Endothelial cell of umbilical vein (primary cell): ENCODE measurements at regions not wholly inside any gene's neighbourhood (a gene's known extent, or its start where the extent isn't known, plus 50 kb on each side); places are given as distances from the start of the nearest gene placed in this dataset.

Source experiments
- BruUV-seq: library from RNA; stranded (reverse); fragments of 400-500 nt; replicated peaks from 2 replicates; lab custom pipeline; 2021; lab: Mats Ljungman, UMichigan
- CTCF ChIA-PET: fragments of 300-600, 350-600 bp; sonication (Branson Sonifier 250); formaldehyde crosslinking; loops from one replicate; lab custom pipeline; 2021; ENCODE audit warnings: antibody characterized with exemption, inconsistent platforms; lab: Charles Lee
- POLR2A ChIA-PET: fragments of 300-600, 350-600 bp; sonication (Branson Sonifier 250); formaldehyde crosslinking; loops from one replicate; lab custom pipeline; 2021; ENCODE audit warnings: antibody characterized with exemption, inconsistent platforms; lab: Charles Lee
- DNase-seq: peaks from one replicate; pipeline ENCODE4 v3.0.0-alpha.2; 2011; ENCODE audit warnings: low read depth, low spot score
- FAIRE-seq: peaks from 2 replicates; lab custom pipeline; 2011; peaks lifted over from hg19 to GRCh38; lab: Jason Lieb, UNC
- H2AFZ ChIP-seq: 2 replicates; pipeline ENCODE4 v1.6.0; 2012; ENCODE audit warnings: low read depth, low read length, control low read depth, inconsistent platforms
- H3K27ac ChIP-seq: 2 replicates; pipeline ENCODE4 v1.5.1; 2011; ENCODE audit warnings: low read depth, mild to moderate bottlenecking, control low read depth, low read length, moderate library complexity; ENCODE audit not compliant: insufficient read depth
- H3K27me3 ChIP-seq, 2 experiments: 2 replicates each; pipeline versions ENCODE4 v1.6.0 to v1.6.1; 2011; ENCODE audit warnings: low read length in 2 of 2, mixed read lengths in 1 of 2; ENCODE audit not compliant: control insufficient read depth in 2 of 2, insufficient read depth in 2 of 2
- H3K36me3 ChIP-seq, 2 experiments: 2 replicates in 1 of 2; 3 replicates in 1 of 2; pipeline ENCODE4 v1.5.1; 2011; ENCODE audit warnings: low read length in 2 of 2, mild to moderate bottlenecking in 1 of 2, moderate library complexity in 1 of 2; ENCODE audit not compliant: control insufficient read depth in 2 of 2, insufficient read depth in 2 of 2; ENCODE audit errors: extremely low read depth in 1 of 2
- H3K4me1 ChIP-seq: 3 replicates; pipeline ENCODE4 v1.5.1; 2011; ENCODE audit warnings: mild to moderate bottlenecking, low read length; ENCODE audit not compliant: control insufficient read depth, insufficient read depth; ENCODE audit errors: extremely low read depth
- H3K4me2 ChIP-seq: 2 replicates; pipeline ENCODE4 v1.6.1; 2011; ENCODE audit warnings: low read length, control low read depth, mixed read lengths; ENCODE audit not compliant: insufficient read depth
- H3K4me3 ChIP-seq, 3 experiments: fragments of 200-600 bp in 1 of 3; sonication (generic), shearing (Covaris generic) in 1 of 3; replicated peaks in 1 of 3; 2 replicates each; pipeline ENCODE4 v1.5.1; 2011 to 2016; ENCODE audit warnings: control low read depth in 3 of 3, low read length in 3 of 3, mild to moderate bottlenecking in 2 of 3, inconsistent platforms in 1 of 3, low read depth in 1 of 3, moderate library complexity in 1 of 3; ENCODE audit not compliant: insufficient read depth in 1 of 3
- H3K79me2 ChIP-seq: 2 replicates; pipeline ENCODE4 v1.6.0; 2012; ENCODE audit warnings: low read length, inconsistent platforms; ENCODE audit not compliant: control insufficient read depth, insufficient read depth
- H3K9ac ChIP-seq: replicated peaks from 2 replicates; pipeline ENCODE3; 2011; ENCODE audit warnings: low read length, control low read depth; ENCODE audit not compliant: insufficient read depth; ENCODE audit errors: extremely low read depth
- H3K9me1 ChIP-seq: replicated peaks from 3 replicates; pipeline ENCODE4 v1.6.0; 2011; ENCODE audit warnings: mild to moderate bottlenecking, low read length; ENCODE audit not compliant: control insufficient read depth, insufficient read depth; ENCODE audit errors: extremely low read depth
- H3K9me3 ChIP-seq: replicated peaks from 2 replicates; pipeline ENCODE4 v1.5.1; 2012; ENCODE audit warnings: low read length, inconsistent platforms; ENCODE audit not compliant: control insufficient read depth, insufficient read depth
- H4K20me1 ChIP-seq: replicated peaks from 2 replicates; pipeline ENCODE3; 2011; ENCODE audit warnings: mild to moderate bottlenecking, low read length; ENCODE audit not compliant: control insufficient read depth, insufficient read depth; ENCODE audit errors: extremely low read depth
- CTCF ChIP-seq, 2 donors: IDR thresholded peaks; 1 replicate in 1 of 2; 2 replicates in 1 of 2; pipeline ENCODE4 v1.5.1; 2011; ENCODE audit warnings: low read length in 2 of 2, mild to moderate bottlenecking in 2 of 2, moderate library complexity in 2 of 2, control low read depth in 1 of 2, inconsistent platforms in 1 of 2, low read depth in 1 of 2; ENCODE audit not compliant: insufficient read depth in 1 of 2; ENCODE audit errors: extremely low read depth in 1 of 2
- EZH2 ChIP-seq: IDR thresholded peaks from 2 replicates; pipeline ENCODE4 v1.6.1; 2012; ENCODE audit warnings: borderline replicate concordance, low read depth, mild to moderate bottlenecking, moderate library complexity, low read length, inconsistent platforms; ENCODE audit not compliant: severe bottlenecking
- GATA2 ChIP-seq: IDR thresholded peaks from 2 replicates; pipeline ENCODE4 v1.7.0; 2011; ENCODE audit warnings: low read depth, mild to moderate bottlenecking, moderate library complexity, mixed read lengths, low read length; ENCODE audit not compliant: insufficient read length, insufficient read depth
- MAX ChIP-seq: IDR thresholded peaks from 2 replicates; pipeline ENCODE4 v1.6.1; 2011; ENCODE audit not compliant: insufficient read depth, insufficient read length
- MYC ChIP-seq: IDR thresholded peaks from one replicate; pipeline ENCODE4 v1.6.1; 2011; ENCODE audit warnings: mild to moderate bottlenecking, low read depth, low read length
- POLR2AphosphoS5 ChIP-seq: IDR thresholded peaks from 2 replicates; pipeline ENCODE4 v1.6.1; 2012; ENCODE audit warnings: low read depth, mild to moderate bottlenecking, control low read depth, low read length, moderate library complexity; ENCODE audit not compliant: insufficient read depth
- dilution Hi-C: fragments of 300-500 bp; cut with MboI; formaldehyde crosslinking; loops from one replicate; pipeline ENCODE4 v1.15.0; 2019; ENCODE audit warnings: low sequenced_read_pairs; ENCODE audit not compliant: extremely low pct_ligation_motif_present
- intact Hi-C: fragments of 100-400 bp; cut with micrococcal nuclease; formaldehyde crosslinking; loops from one replicate; pipeline ENCODE4 v1.10.0; 2022

- Histone ChIP-seq H3K79me2 (no peaks in the 10 kb centered on the region), H3K9me1 (no peaks in the 10 kb centered on the region), H3K9me3 (no peaks in the 10 kb centered on the region), H4K20me1 (no peaks in the 10 kb centered on the region), H3K9ac (no peak overlapping the region), H3K4me3 (no peak overlapping the region), H3K36me3 (no peaks in the 10 kb centered on the region), H3K4me2 (no peak overlapping the region), H3K27me3 (no peaks in the 10 kb centered on the region), H3K4me1 (no peaks in the 10 kb centered on the region), H3K27ac (no peak overlapping the region), H2AFZ (no peak overlapping the region)
- ChIA-PET CTCF (no interaction called here), POLR2A (no interaction called here)
- intact Hi-C loops, result no loop called here
- TF ChIP-seq GATA2 (no peak), MYC (no peak), MAX (no peak), EZH2 (no peak), POLR2AphosphoS5 (no peak), CTCF (IDR thresholded peaks at IDR 0.05; ENCODE audit: extremely low read depth in 1 of 2, insufficient read depth in 1 of 2, low read depth in 1 of 2, low read length in 2 of 2) (no peak)
- FAIRE-seq, result no peak
- DNase-seq, result no peak
- dilution Hi-C loops, result no loop called here
- no TSS peak for BruUV-seq
Observed at GRCh38 chr1:82273816-82274215, 473.1 kb downstream of the ADGRL2 start.
